ENCODE measurements at regions not wholly inside any gene's neighbourhood (a gene's known extent, or its start where the extent isn't known, plus 50 kb on each side); places are given as distances from the start of the nearest gene placed in this dataset.
"Not testable (repeated sequence)": the region's sequence is repeated elsewhere in the genome, so short reads cannot be mapped to it uniquely, and the experiment has no call there.

- no peaks in the 10 kb centered on the region for H3K9me3 ChIP-seq
- no peak for DNase-seq (ENCODE audit: low spot score in 2 of 2)
- no peaks in the 10 kb centered on the region for H3K4me1 ChIP-seq
- H3K27me3 ChIP-seq (ENCODE audit: low read depth): no peaks in the 10 kb centered on the region
- in situ Hi-C loops (cut with MboI; ENCODE audit: low sequenced_read_pairs): no loop called here
- H3K36me3 ChIP-seq (replicated peaks): no peaks in the 10 kb centered on the region
- H3K4me3 ChIP-seq: no peak overlapping the region
These were observed 134.9 kb downstream of the RAMP3 start for GRCh38 chr7:45292481-45292880.

- no peak overlapping the region for H3K4me3 ChIP-seq
- no peaks in the 10 kb centered on the region for H3K27me3 ChIP-seq (ENCODE audit: low read depth)
- no peaks in the 10 kb centered on the region for H3K36me3 ChIP-seq (replicated peaks)
- no peak for DNase-seq (ENCODE audit: low spot score in 2 of 2)
- H3K9me3 ChIP-seq: no peaks in the 10 kb centered on the region
- H3K4me1 ChIP-seq: no peaks in the 10 kb centered on the region
- in situ Hi-C loops (cut with MboI; ENCODE audit: low sequenced_read_pairs): no loop called here
These were observed 135.8 kb downstream of the RAMP3 start for GRCh38 chr7:45293295-45293942.

GRCh38 chr7:45294559-45294958, 137.0 kb downstream of the RAMP3 start:
- in situ Hi-C loops (cut with MboI; ENCODE audit: low sequenced_read_pairs): no loop called here
- Histone ChIP-seq H3K36me3 (replicated peaks) (no peaks in the 10 kb centered on the region), H3K4me3 (no peak overlapping the region), H3K9me3 (no peaks in the 10 kb centered on the region), H3K27me3 (ENCODE audit: low read depth) (no peaks in the 10 kb centered on the region), H3K4me1 (no peaks in the 10 kb centered on the region)
- DNase-seq (ENCODE audit: low spot score in 2 of 2): no peak

GRCh38 chr7:45295222-45295621, 137.6 kb downstream of the RAMP3 start:
- DNase-seq (ENCODE audit: low spot score in 2 of 2): no peak
- no peaks in the 10 kb centered on the region for H3K36me3 ChIP-seq (replicated peaks)
- H3K4me1 ChIP-seq: no peaks in the 10 kb centered on the region
- H3K4me3 ChIP-seq: no peak overlapping the region
- 0 out of 2 replicates have a peak, but pooled peaks cover 2% of the 10 kb centered on the region for H3K27me3 ChIP-seq (ENCODE audit: low read depth)
- in situ Hi-C loops (cut with MboI; ENCODE audit: low sequenced_read_pairs): no loop called here
- H3K9me3 ChIP-seq: no peaks in the 10 kb centered on the region

- H3K4me1 ChIP-seq: no peaks in the 10 kb centered on the region
- no peak for DNase-seq (ENCODE audit: low spot score in 2 of 2)
- 0 out of 2 replicates have a peak, but pooled peaks cover 2% of the 10 kb centered on the region for H3K27me3 ChIP-seq (ENCODE audit: low read depth)
- H3K36me3 ChIP-seq (replicated peaks): no peaks in the 10 kb centered on the region
- in situ Hi-C loops (cut with MboI; ENCODE audit: low sequenced_read_pairs): no loop called here
- no peak overlapping the region for H3K4me3 ChIP-seq
- no peaks in the 10 kb centered on the region for H3K9me3 ChIP-seq
These were observed 139.2 kb downstream of the RAMP3 start for GRCh38 chr7:45296748-45297147.

GRCh38 chr7:45306752-45307305, 149.2 kb downstream of the RAMP3 start:
- DNase-seq (ENCODE audit: low spot score in 2 of 2): no peak
- Histone ChIP-seq H3K4me3 (no peak overlapping the region), H3K9me3 (0 out of 2 replicates have a peak, but pooled peaks cover 2% of the 10 kb centered on the region), H3K36me3 (replicated peaks) (no peaks in the 10 kb centered on the region), H3K4me1 (no peaks in the 10 kb centered on the region), H3K27me3 (ENCODE audit: low read depth) (peaks cover 5% of the 10 kb centered on the region; the same call in 1 of the 2 replicates)
- in situ Hi-C loops (cut with MboI; ENCODE audit: low sequenced_read_pairs): no loop called here

GRCh38 chr7:45311597-45311996, 154.0 kb downstream of the RAMP3 start:
- in situ Hi-C loops (cut with MboI; ENCODE audit: low sequenced_read_pairs): no loop called here
- no peak for DNase-seq (ENCODE audit: low spot score in 2 of 2)
- H3K9me3 ChIP-seq: 0 out of 2 replicates have a peak, but pooled peaks cover 2% of the 10 kb centered on the region
- H3K4me3 ChIP-seq: no peak overlapping the region
- no peaks in the 10 kb centered on the region for H3K36me3 ChIP-seq (replicated peaks)
- no peaks in the 10 kb centered on the region for H3K27me3 ChIP-seq (ENCODE audit: low read depth)
- H3K4me1 ChIP-seq: no peaks in the 10 kb centered on the region

GRCh38 chr7:45315512-45315911, 157.9 kb downstream of the RAMP3 start:
- H3K27me3 ChIP-seq (ENCODE audit: low read depth); H3K9me3 ChIP-seq; H3K4me1 ChIP-seq; H3K4me3 ChIP-seq; H3K36me3 ChIP-seq (replicated peaks); in situ Hi-C loops (cut with MboI; ENCODE audit: low sequenced_read_pairs); DNase-seq (ENCODE audit: low spot score in 2 of 2): not testable (repeated sequence)

- in situ Hi-C loops (cut with MboI; ENCODE audit: low sequenced_read_pairs): no loop called here
- no peak for DNase-seq (ENCODE audit: low spot score in 2 of 2)
- Histone ChIP-seq H3K4me3 (no peak overlapping the region), H3K36me3 (replicated peaks) (no peaks in the 10 kb centered on the region), H3K9me3 (no peaks in the 10 kb centered on the region), H3K27me3 (ENCODE audit: low read depth) (no peaks in the 10 kb centered on the region), H3K4me1 (no peaks in the 10 kb centered on the region)
These were observed 167.2 kb downstream of the RAMP3 start for GRCh38 chr7:45324683-45325237.

GRCh38 chr7:45325378-45325777, 167.8 kb downstream of the RAMP3 start:
- no peaks in the 10 kb centered on the region for H3K9me3 ChIP-seq
- H3K4me1 ChIP-seq: no peaks in the 10 kb centered on the region
- DNase-seq (ENCODE audit: low spot score in 2 of 2): no peak
- H3K27me3 ChIP-seq (ENCODE audit: low read depth): no peaks in the 10 kb centered on the region
- in situ Hi-C loops (cut with MboI; ENCODE audit: low sequenced_read_pairs): no loop called here
- no peaks in the 10 kb centered on the region for H3K36me3 ChIP-seq (replicated peaks)
- H3K4me3 ChIP-seq: no peak overlapping the region

- Histone ChIP-seq H3K27me3 (ENCODE audit: low read depth) (no peaks in the 10 kb centered on the region), H3K9me3 (no peaks in the 10 kb centered on the region), H3K36me3 (replicated peaks) (no peaks in the 10 kb centered on the region), H3K4me3 (no peak overlapping the region), H3K4me1 (no peaks in the 10 kb centered on the region)
- in situ Hi-C loops (cut with MboI; ENCODE audit: low sequenced_read_pairs): no loop called here
- no peak for DNase-seq (ENCODE audit: low spot score in 2 of 2)
These were observed 170.9 kb downstream of the RAMP3 start for GRCh38 chr7:45328403-45328981.

GRCh38 chr7:45331563-45331962, 174.0 kb downstream of the RAMP3 start:
- H3K9me3 ChIP-seq: no peaks in the 10 kb centered on the region
- in situ Hi-C loops (cut with MboI; ENCODE audit: low sequenced_read_pairs): no loop called here
- DNase-seq (ENCODE audit: low spot score in 2 of 2): no peak
- no peaks in the 10 kb centered on the region for H3K4me1 ChIP-seq
- H3K36me3 ChIP-seq (replicated peaks): no peaks in the 10 kb centered on the region
- no peak overlapping the region for H3K4me3 ChIP-seq
- no peaks in the 10 kb centered on the region for H3K27me3 ChIP-seq (ENCODE audit: low read depth)

GRCh38 chr7:45335024-45335423, 177.4 kb downstream of the RAMP3 start:
- H3K9me3 ChIP-seq; in situ Hi-C loops (cut with MboI; ENCODE audit: low sequenced_read_pairs); H3K4me3 ChIP-seq; H3K4me1 ChIP-seq; DNase-seq (ENCODE audit: low spot score in 2 of 2); H3K36me3 ChIP-seq (replicated peaks); H3K27me3 ChIP-seq (ENCODE audit: low read depth): not testable (repeated sequence)

- in situ Hi-C loops (cut with MboI; ENCODE audit: low sequenced_read_pairs): no loop called here
- DNase-seq (ENCODE audit: low spot score in 2 of 2): no peak
- Histone ChIP-seq H3K9me3 (no peaks in the 10 kb centered on the region), H3K4me3 (no peak overlapping the region), H3K36me3 (replicated peaks) (no peaks in the 10 kb centered on the region), H3K27me3 (ENCODE audit: low read depth) (peaks cover 4% of the 10 kb centered on the region), H3K4me1 (no peaks in the 10 kb centered on the region)
These were observed 184.6 kb downstream of the RAMP3 start for GRCh38 chr7:45342236-45342635.

Data from HAP-1 (cell line).